IgD-negative memory B cell (primary cell): ENCODE measurements at regions not wholly inside any gene's neighbourhood (a gene's known extent, or its start where the extent isn't known, plus 50 kb on each side); places are given as distances from the start of the nearest gene placed in this dataset.
A peak's percentile ranks its signal among the peaks of the same experiment; 100 is the strongest.

Source experiments
- H3K27ac Mint-ChIP-seq, 3 donors: one replicate each; pipeline ENCODE4 v1.8.0; 2020 to 2022; ENCODE audit warnings: mild to moderate bottlenecking in 3 of 3, mixed read lengths in 3 of 3, moderate library complexity in 1 of 3
- H3K27me3 Mint-ChIP-seq: one replicate; pipeline ENCODE4 v1.8.0; 2021; ENCODE audit warnings: mixed read lengths
- H3K36me3 Mint-ChIP-seq: one replicate; pipeline ENCODE4 v1.8.0; 2020; ENCODE audit warnings: mild to moderate bottlenecking, mixed read lengths
- H3K4me1 Mint-ChIP-seq, 3 donors: one replicate each; pipeline ENCODE4 v1.8.0; 2020 to 2022; ENCODE audit warnings: mixed read lengths in 3 of 3, mild to moderate bottlenecking in 1 of 3
- H3K4me3 Mint-ChIP-seq, 4 donors: one replicate each; pipeline ENCODE4 v1.8.0; 2020 to 2022; ENCODE audit warnings: mild to moderate bottlenecking in 4 of 4, mixed read lengths in 4 of 4, moderate library complexity in 3 of 4
- H3K9me3 Mint-ChIP-seq, 3 donors: one replicate each; pipeline ENCODE4 v1.8.0; 2020 to 2021; ENCODE audit warnings: mixed read lengths in 3 of 3, mild to moderate bottlenecking in 1 of 3

- Mint-ChIP-seq H3K27me3 (no peaks in the 10 kb centered on the region), H3K27ac (peak overlapping the region; percentile 93 to 99 (median 97)), H3K4me3 (peak overlapping the region; percentile 7 to 56 (median 19)), H3K36me3 (no peaks in the 10 kb centered on the region), H3K4me1 (peaks cover 55 to 81% (median 57%) of the 10 kb centered on the region in 3 donors), H3K9me3 (no peaks in the 10 kb centered on the region)
These were observed 61.7 kb upstream of the CCDC167 start for GRCh38 chr6:37561361-37561760.

- Mint-ChIP-seq H3K4me1 (peaks cover 58 to 86% (median 62%) of the 10 kb centered on the region in 3 donors), H3K27ac (peak overlapping the region; percentile 93 to 99 (median 97)), H3K4me3 (peak overlapping the region in 2 of 4 donors; percentile 59 to 73), H3K36me3 (no peaks in the 10 kb centered on the region), H3K27me3 (no peaks in the 10 kb centered on the region), H3K9me3 (no peaks in the 10 kb centered on the region)
These were observed 61.0 kb upstream of the CCDC167 start for GRCh38 chr6:37560737-37561103.

- peak overlapping the region; percentile 49 to 99 (median 56) for H3K27ac Mint-ChIP-seq
- peaks cover 67 to 87% (median 73%) of the 10 kb centered on the region in 3 donors for H3K4me1 Mint-ChIP-seq
- H3K27me3 Mint-ChIP-seq: no peaks in the 10 kb centered on the region
- no peaks in the 10 kb centered on the region for H3K36me3 Mint-ChIP-seq
- no peaks in the 10 kb centered on the region for H3K9me3 Mint-ChIP-seq
- peak overlapping the region in 3 of 4 donors; percentile 2 to 73 (median 46) for H3K4me3 Mint-ChIP-seq
These were observed 59.8 kb upstream of the CCDC167 start for GRCh38 chr6:37559501-37559900.

- Mint-ChIP-seq H3K4me3 (peak overlapping the region in 3 of 4 donors; percentile 2 to 73 (median 20)), H3K9me3 (no peaks in the 10 kb centered on the region), H3K27me3 (no peaks in the 10 kb centered on the region), H3K4me1 (peaks cover 68 to 87% (median 74%) of the 10 kb centered on the region in 3 donors), H3K27ac (peak overlapping the region; percentile 49 to 99 (median 56)), H3K36me3 (no peaks in the 10 kb centered on the region)
These were observed 59.4 kb upstream of the CCDC167 start for GRCh38 chr6:37559050-37559449.

- Mint-ChIP-seq H3K36me3 (no peaks in the 10 kb centered on the region), H3K4me3 (peak overlapping the region in 2 of 4 donors; percentile 20 to 73), H3K27me3 (no peaks in the 10 kb centered on the region), H3K9me3 (no peaks in the 10 kb centered on the region), H3K27ac (peak overlapping the region; percentile 77 to 99 (median 97)), H3K4me1 (peaks cover 66 to 86% (median 74%) of the 10 kb centered on the region in 3 donors)
These were observed 59.0 kb upstream of the CCDC167 start for GRCh38 chr6:37558646-37559045.

- Mint-ChIP-seq H3K4me1 (peaks cover 67 to 86% (median 74%) of the 10 kb centered on the region in 3 donors), H3K4me3 (peak overlapping the region in 3 of 4 donors; percentile 14 to 43 (median 29)), H3K27me3 (no peaks in the 10 kb centered on the region), H3K27ac (peak overlapping the region; percentile 77 to 99 (median 97)), H3K36me3 (no peaks in the 10 kb centered on the region), H3K9me3 (no peaks in the 10 kb centered on the region)
These were observed 58.5 kb upstream of the CCDC167 start for GRCh38 chr6:37558168-37558567.

- H3K36me3 Mint-ChIP-seq: no peaks in the 10 kb centered on the region
- H3K4me1 Mint-ChIP-seq: peaks cover 67 to 89% (median 70%) of the 10 kb centered on the region in 3 donors
- peak overlapping the region in 3 of 4 donors; percentile 8 to 43 (median 29) for H3K4me3 Mint-ChIP-seq
- no peaks in the 10 kb centered on the region for H3K9me3 Mint-ChIP-seq
- H3K27ac Mint-ChIP-seq: peak overlapping the region; percentile 77 to 99 (median 97)
- H3K27me3 Mint-ChIP-seq: no peaks in the 10 kb centered on the region
These were observed 58.0 kb upstream of the CCDC167 start for GRCh38 chr6:37557645-37558114.

GRCh38 chr6:37556881-37557644 lies 57.4 kb upstream of the CCDC167 start:
- Mint-ChIP-seq H3K36me3 (no peaks in the 10 kb centered on the region), H3K27me3 (no peaks in the 10 kb centered on the region), H3K4me1 (peaks cover 63 to 90% (median 63%) of the 10 kb centered on the region in 3 donors), H3K9me3 (no peaks in the 10 kb centered on the region), H3K27ac (peak overlapping the region; percentile 77 to 99 (median 97)), H3K4me3 (peak overlapping the region in 3 of 4 donors; percentile 13 to 85 (median 71))

GRCh38 chr6:37555040-37555781 lies 55.5 kb upstream of the CCDC167 start:
- no peaks in the 10 kb centered on the region for H3K27me3 Mint-ChIP-seq
- peaks cover 57 to 89% (median 62%) of the 10 kb centered on the region in 3 donors for H3K4me1 Mint-ChIP-seq
- peak overlapping the region; percentile 2 to 91 (median 80) for H3K4me3 Mint-ChIP-seq
- H3K27ac Mint-ChIP-seq: peak overlapping the region; percentile 50 to 98 (median 98)
- H3K36me3 Mint-ChIP-seq: no peaks in the 10 kb centered on the region
- H3K9me3 Mint-ChIP-seq: no peaks in the 10 kb centered on the region

GRCh38 chr6:37554480-37554819 lies 54.8 kb upstream of the CCDC167 start:
- Mint-ChIP-seq H3K9me3 (no peaks in the 10 kb centered on the region), H3K27me3 (no peaks in the 10 kb centered on the region), H3K4me1 (peaks cover 54 to 88% (median 60%) of the 10 kb centered on the region in 3 donors), H3K27ac (peak overlapping the region; percentile 32 to 98 (median 98)), H3K36me3 (no peaks in the 10 kb centered on the region), H3K4me3 (peak overlapping the region in 3 of 4 donors; percentile 77 to 81 (median 79))

GRCh38 chr6:37552267-37552666 lies 52.6 kb upstream of the CCDC167 start:
- peaks cover 45 to 88% (median 67%) of the 10 kb centered on the region in 3 donors for H3K4me1 Mint-ChIP-seq
- peak overlapping the region in 1 of 4 donors; percentile 78 for H3K4me3 Mint-ChIP-seq
- no peaks in the 10 kb centered on the region for H3K36me3 Mint-ChIP-seq
- H3K27me3 Mint-ChIP-seq: no peaks in the 10 kb centered on the region
- H3K27ac Mint-ChIP-seq: peak overlapping the region in 1 of 3 donors; percentile 63
- H3K9me3 Mint-ChIP-seq: no peaks in the 10 kb centered on the region

- Mint-ChIP-seq H3K27me3 (no peaks in the 10 kb centered on the region), H3K9me3 (no peaks in the 10 kb centered on the region), H3K4me1 (peaks cover 45 to 84% (median 67%) of the 10 kb centered on the region in 3 donors), H3K4me3 (peak overlapping the region in 1 of 4 donors; percentile 78), H3K36me3 (no peaks in the 10 kb centered on the region), H3K27ac (peak overlapping the region; percentile 15 to 76 (median 67))
These were observed 52.2 kb upstream of the CCDC167 start for GRCh38 chr6:37551867-37552266.

- H3K27me3 Mint-ChIP-seq: no peaks in the 10 kb centered on the region
- peak overlapping the region; percentile 6 to 67 (median 15) for H3K27ac Mint-ChIP-seq
- H3K4me1 Mint-ChIP-seq: peaks cover 41 to 83% (median 64%) of the 10 kb centered on the region in 3 donors
- H3K36me3 Mint-ChIP-seq: no peaks in the 10 kb centered on the region
- peak overlapping the region in 1 of 4 donors; percentile 78 for H3K4me3 Mint-ChIP-seq
- no peaks in the 10 kb centered on the region for H3K9me3 Mint-ChIP-seq
These were observed 51.8 kb upstream of the CCDC167 start for GRCh38 chr6:37551446-37551845.

GRCh38 chr6:37551002-37551401 lies 51.3 kb upstream of the CCDC167 start:
- no peaks in the 10 kb centered on the region for H3K36me3 Mint-ChIP-seq
- peaks cover 40 to 84% (median 64%) of the 10 kb centered on the region in 3 donors for H3K4me1 Mint-ChIP-seq
- H3K27me3 Mint-ChIP-seq: no peaks in the 10 kb centered on the region
- no peaks in the 10 kb centered on the region for H3K9me3 Mint-ChIP-seq
- peak overlapping the region in 2 of 3 donors; percentile 6 to 67 for H3K27ac Mint-ChIP-seq
- no peak overlapping the region for H3K4me3 Mint-ChIP-seq
